HG03565 (cell line): ENCODE measurements at regions not wholly inside any gene's neighbourhood (a gene's known extent, or its start where the extent isn't known, plus 50 kb on each side); places are given as distances from the start of the nearest gene placed in this dataset.
"Not testable (repeated sequence)": the region's sequence is repeated elsewhere in the genome, so short reads cannot be mapped to it uniquely, and the experiment has no call there.

Experiments used
- ATAC-seq: cut with Tn5 transposase; IDR thresholded peaks from one replicate; pipeline ENCODE4 v1.9.1; 2021; ENCODE audit warnings: mild to moderate bottlenecking, moderate library complexity; ENCODE audit not compliant: unreplicated experiment

- no peak for ATAC-seq
Measured at GRCh38 chr21:35622612-35623011, 437.7 kb downstream of the SETD4 start.

- no peak for ATAC-seq
Measured at GRCh38 chr21:35619184-35619583, 441.1 kb downstream of the SETD4 start.

GRCh38 chr21:35617491-35617890 is 442.8 kb downstream of the SETD4 start:
- no peak for ATAC-seq

- ATAC-seq, result no peak
Measured at GRCh38 chr21:35616090-35616489, 444.2 kb downstream of the SETD4 start.

- no peak for ATAC-seq
Measured at GRCh38 chr21:35615325-35615724, 445.0 kb downstream of the SETD4 start.

- ATAC-seq, result no peak
Measured at GRCh38 chr21:35614396-35614921, 445.9 kb downstream of the SETD4 start.

- no peak for ATAC-seq
Measured at GRCh38 chr21:35611708-35612132, 448.6 kb downstream of the SETD4 start.

- no peak for ATAC-seq
Measured at GRCh38 chr21:35609263-35609662, 451.1 kb downstream of the SETD4 start.

GRCh38 chr21:35607406-35607805 is 452.9 kb downstream of the SETD4 start:
- no peak for ATAC-seq

GRCh38 chr21:35606578-35606977 is 453.7 kb downstream of the SETD4 start:
- ATAC-seq, result no peak

- ATAC-seq, result no peak
Measured at GRCh38 chr21:35606146-35606545, 454.2 kb downstream of the SETD4 start.

- no peak for ATAC-seq
Measured at GRCh38 chr21:35603494-35603893, 456.8 kb downstream of the SETD4 start.

- no peak for ATAC-seq
Measured at GRCh38 chr21:35602811-35603362, 457.4 kb downstream of the SETD4 start.

GRCh38 chr21:35601211-35601610 is 459.1 kb downstream of the SETD4 start:
- ATAC-seq, result no peak

GRCh38 chr21:35599164-35599563 is 461.2 kb downstream of the SETD4 start:
- ATAC-seq, result no peak

- no peak for ATAC-seq
Measured at GRCh38 chr21:35597750-35598339, 462.5 kb downstream of the SETD4 start.

GRCh38 chr21:35594905-35595304 is 465.4 kb downstream of the SETD4 start:
- no peak for ATAC-seq

- no peak for ATAC-seq
Measured at GRCh38 chr21:35593000-35593502, 467.3 kb downstream of the SETD4 start.

- ATAC-seq, result not testable (repeated sequence)
Measured at GRCh38 chr21:35590284-35590683, 470.0 kb downstream of the SETD4 start.

GRCh38 chr21:35587841-35588380 is 472.4 kb downstream of the SETD4 start:
- ATAC-seq, result no peak

- ATAC-seq, result no peak
Measured at GRCh38 chr21:35586305-35586704, 474.0 kb downstream of the SETD4 start.

GRCh38 chr21:35585878-35586277 is 474.4 kb downstream of the SETD4 start:
- no peak for ATAC-seq
